ENCODE measurements at regions not wholly inside any gene's neighbourhood (a gene's known extent, or its start where the extent isn't known, plus 50 kb on each side); places are given as distances from the start of the nearest gene placed in this dataset.

- TF ChIP-seq, protein P1, sequence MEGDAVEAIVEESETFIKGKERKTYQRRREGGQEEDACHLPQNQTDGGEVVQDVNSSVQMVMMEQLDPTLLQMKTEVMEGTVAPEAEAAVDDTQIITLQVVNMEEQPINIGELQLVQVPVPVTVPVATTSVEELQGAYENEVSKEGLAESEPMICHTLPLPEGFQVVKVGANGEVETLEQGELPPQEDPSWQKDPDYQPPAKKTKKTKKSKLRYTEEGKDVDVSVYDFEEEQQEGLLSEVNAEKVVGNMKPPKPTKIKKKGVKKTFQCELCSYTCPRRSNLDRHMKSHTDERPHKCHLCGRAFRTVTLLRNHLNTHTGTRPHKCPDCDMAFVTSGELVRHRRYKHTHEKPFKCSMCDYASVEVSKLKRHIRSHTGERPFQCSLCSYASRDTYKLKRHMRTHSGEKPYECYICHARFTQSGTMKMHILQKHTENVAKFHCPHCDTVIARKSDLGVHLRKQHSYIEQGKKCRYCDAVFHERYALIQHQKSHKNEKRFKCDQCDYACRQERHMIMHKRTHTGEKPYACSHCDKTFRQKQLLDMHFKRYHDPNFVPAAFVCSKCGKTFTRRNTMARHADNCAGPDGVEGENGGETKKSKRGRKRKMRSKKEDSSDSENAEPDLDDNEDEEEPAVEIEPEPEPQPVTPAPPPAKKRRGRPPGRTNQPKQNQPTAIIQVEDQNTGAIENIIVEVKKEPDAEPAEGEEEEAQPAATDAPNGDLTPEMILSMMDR (IDR thresholded peaks at IDR 0.05; ENCODE audit: low read depth, low read length) = no peak
- TF ChIP-seq EZH2phosphoT487 (IDR thresholded peaks at IDR 0.05; ENCODE audit: low read depth) = no peak
Measured at GRCh38 chr6:81636930-81637568, 115.4 kb downstream of the TENT5A start.
